Choroid plexus epithelial cell (primary cell): ENCODE measurements at regions not wholly inside any gene's neighbourhood (a gene's known extent, or its start where the extent isn't known, plus 50 kb on each side); places are given as distances from the start of the nearest gene placed in this dataset.

Source experiments
- DNase-seq: peaks from one replicate; pipeline ENCODE4 v3.0.0-alpha.2; 2010; ENCODE audit warnings: low read depth
- H3K4me3 ChIP-seq: 2 replicates; pipeline ENCODE4 v1.5.1; 2011; ENCODE audit warnings: low read depth, mild to moderate bottlenecking, control low read depth, low read length, moderate library complexity
- CTCF ChIP-seq: conservative IDR thresholded peaks from 2 replicates; pipeline ENCODE4 v1.5.1; 2011; ENCODE audit warnings: low read depth, mild to moderate bottlenecking, control low read depth, inconsistent platforms, low read length, moderate library complexity

DNA sequence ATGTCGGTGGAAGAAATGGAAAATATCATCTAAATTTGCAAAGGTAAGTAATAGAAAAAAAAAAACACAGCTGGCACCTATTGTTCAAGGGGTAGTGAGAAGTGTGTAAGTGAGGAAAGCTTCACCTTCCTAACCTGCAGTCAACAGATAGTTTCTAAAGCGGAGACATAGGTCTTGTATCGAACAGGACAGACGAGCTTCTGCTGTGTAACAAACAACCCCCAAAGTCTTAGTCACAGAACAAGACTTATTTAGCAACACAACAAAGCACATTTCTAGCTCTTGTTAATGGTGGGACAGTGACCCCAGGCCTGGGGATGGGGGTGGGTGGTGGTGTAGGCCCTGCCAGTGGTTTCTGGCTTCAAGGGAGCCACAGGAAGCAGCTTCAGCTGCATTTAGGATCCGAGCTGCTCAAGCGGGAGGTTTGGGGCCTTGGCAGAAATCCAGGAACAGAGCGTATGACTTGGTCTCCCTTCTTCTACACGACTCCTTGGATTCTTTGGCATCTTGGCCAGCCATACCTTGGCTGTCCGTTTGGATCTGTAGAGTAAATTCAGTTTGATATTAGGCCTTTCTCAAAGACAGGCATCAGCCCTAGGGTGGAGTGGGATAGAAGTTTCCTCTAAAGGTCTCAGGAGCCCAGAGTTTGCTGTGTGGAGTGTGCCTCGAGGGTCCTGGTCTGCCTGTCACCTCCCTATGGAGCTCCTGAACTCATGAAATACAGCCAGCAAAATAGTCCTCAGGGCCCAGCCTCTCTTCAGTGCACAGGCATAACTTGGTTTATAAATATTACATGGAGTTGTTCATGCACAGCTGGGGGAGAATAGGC lies 56.9 kb upstream of the SHH start:
- no peak for DNase-seq
- no peak for TF ChIP-seq CTCF
- no peak overlapping the region for H3K4me3 ChIP-seq

GRCh38 chr7:155867734-155868400 lies 55.6 kb upstream of the SHH start:
- no peak overlapping the region for H3K4me3 ChIP-seq
- no peak for DNase-seq
- TF ChIP-seq CTCF: no peak

- no peak for TF ChIP-seq CTCF
- H3K4me3 ChIP-seq: no peak overlapping the region
- no peak for DNase-seq
Observed at GRCh38 chr7:155867280-155867679, 55.0 kb upstream of the SHH start.

GRCh38 chr7:155865830-155866525 lies 53.7 kb upstream of the SHH start:
- TF ChIP-seq CTCF: no peak
- H3K4me3 ChIP-seq: no peak overlapping the region
- no peak for DNase-seq

- no peak for TF ChIP-seq CTCF
- DNase-seq: no peak
- no peak overlapping the region for H3K4me3 ChIP-seq
Observed at GRCh38 chr7:155864991-155865690, 52.9 kb upstream of the SHH start.

- no peak for DNase-seq
- H3K4me3 ChIP-seq: no peak overlapping the region
- TF ChIP-seq CTCF: no peak
Observed at GRCh38 chr7:155864271-155864985, 52.2 kb upstream of the SHH start.
